Dedifferentiated amniotic fluid mesenchymal stem cell (primary cell): ENCODE measurements at regions not wholly inside any gene's neighbourhood (a gene's known extent, or its start where the extent isn't known, plus 50 kb on each side); places are given as distances from the start of the nearest gene placed in this dataset.

Experiments used
- DNase-seq: peaks from one replicate; pipeline ENCODE4 v3.0.0-alpha.2; 2016; ENCODE audit errors: extremely low spot score

DNA sequence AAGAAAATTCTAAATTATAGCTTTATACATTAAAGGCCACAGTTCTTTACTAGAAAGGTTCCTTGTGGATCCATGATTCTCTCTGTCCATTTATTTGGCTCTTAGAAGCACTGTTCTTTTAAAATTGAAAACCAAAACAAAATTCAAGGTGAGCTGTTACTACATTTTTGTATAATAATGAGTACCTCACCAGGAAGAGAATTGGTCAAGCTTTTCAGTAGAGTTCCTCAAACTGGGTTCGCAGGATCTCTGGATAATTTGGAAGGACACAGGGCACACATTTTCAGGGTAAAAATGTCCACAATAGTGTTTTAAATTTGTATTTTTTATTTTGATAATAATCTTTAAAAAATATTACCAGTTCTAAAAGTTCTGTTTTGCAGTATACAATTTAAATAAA, 93.0 kb downstream of the PPP1R3A start:
- no peak for DNase-seq

DNA sequence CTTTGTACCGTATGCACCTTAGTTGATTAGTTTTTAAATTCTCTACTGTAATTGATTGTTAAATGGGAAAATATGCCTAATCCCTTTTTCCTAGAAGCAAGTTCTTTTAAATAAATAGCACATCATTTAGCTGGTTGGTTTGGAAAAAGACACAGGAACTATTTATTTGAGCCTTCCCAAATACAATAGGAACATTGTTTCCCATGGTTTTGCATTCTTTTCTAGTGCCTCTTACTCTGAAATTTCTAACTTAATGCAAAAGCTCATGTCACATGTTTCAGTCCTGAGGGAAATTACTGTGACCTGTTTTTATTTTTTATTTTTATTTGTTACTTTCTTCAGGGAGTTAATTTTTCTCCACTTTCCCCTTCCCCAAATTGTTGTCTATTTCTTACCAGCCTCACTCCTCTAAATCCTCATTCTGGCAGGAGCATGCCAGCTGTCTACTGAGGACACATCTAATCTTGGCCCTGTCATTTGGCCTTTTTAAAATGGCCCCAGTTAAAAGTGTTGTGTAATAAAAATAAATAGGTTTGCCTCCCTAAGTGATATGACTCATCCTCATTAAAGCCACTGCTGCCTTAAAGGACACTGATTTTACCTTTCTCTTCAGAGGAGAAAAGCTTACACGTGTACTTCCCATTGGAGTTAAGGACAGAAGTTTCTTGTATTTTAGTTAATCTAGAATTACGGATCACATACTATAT, 94.5 kb downstream of the PPP1R3A start:
- no peak for DNase-seq

DNA sequence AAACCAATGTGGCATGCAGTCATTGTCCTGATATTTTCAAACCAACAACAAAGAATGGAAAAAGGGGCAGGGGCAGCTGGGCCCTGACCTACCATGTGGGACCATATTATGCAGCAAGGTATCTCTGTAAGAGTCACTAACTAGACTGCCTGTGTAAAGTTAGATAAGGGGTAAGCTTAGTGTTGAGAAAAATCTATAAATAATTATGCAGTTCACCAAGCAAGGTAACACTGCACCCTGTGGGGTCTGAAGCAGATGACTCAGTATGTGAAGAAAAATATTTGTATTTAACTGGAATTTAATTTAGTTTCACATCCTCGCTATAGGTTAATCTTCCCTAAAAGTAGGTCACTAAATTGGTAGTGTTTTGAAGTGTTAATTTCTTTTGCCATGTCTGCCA, 99.3 kb downstream of the PPP1R3A start:
- no peak for DNase-seq

DNA sequence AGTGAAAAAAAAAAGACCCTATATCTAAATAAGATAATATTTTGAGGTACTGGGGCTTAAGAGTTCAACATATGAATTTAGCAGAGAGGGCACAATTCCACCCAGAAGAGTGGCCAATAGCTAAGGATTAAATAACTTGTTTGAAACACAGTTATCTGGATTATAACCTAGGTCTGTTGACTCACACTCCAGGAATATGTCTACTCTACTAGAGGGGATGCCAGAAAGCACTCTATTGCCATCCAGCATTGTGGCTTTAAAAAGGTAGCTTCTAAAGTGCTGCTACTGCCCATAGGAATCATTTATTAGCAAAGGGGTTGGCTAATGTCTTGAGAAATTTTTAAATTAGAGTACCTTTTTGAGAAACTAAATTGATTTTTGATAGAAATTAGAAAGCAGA, 102.2 kb downstream of the PPP1R3A start:
- DNase-seq, result no peak

DNA sequence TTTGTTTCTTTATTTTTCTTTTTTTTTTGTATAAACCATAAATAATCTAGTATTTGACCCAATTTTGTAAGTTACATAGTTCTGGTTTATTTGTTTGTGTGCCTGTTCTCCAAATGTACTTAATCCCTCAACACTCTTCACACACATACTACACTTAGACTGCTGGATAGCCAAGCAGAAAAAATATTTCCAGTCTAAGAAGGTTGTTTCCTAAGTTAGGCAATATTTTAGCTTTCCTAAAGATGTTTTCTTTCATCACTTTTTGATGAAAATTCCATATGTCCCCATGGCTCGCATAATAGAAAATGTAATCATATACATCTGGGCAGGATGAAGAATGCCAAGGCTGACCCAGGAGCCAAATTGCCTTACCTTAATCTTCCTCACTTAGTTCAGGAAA, 105.3 kb downstream of the PPP1R3A start:
- no peak for DNase-seq

DNA sequence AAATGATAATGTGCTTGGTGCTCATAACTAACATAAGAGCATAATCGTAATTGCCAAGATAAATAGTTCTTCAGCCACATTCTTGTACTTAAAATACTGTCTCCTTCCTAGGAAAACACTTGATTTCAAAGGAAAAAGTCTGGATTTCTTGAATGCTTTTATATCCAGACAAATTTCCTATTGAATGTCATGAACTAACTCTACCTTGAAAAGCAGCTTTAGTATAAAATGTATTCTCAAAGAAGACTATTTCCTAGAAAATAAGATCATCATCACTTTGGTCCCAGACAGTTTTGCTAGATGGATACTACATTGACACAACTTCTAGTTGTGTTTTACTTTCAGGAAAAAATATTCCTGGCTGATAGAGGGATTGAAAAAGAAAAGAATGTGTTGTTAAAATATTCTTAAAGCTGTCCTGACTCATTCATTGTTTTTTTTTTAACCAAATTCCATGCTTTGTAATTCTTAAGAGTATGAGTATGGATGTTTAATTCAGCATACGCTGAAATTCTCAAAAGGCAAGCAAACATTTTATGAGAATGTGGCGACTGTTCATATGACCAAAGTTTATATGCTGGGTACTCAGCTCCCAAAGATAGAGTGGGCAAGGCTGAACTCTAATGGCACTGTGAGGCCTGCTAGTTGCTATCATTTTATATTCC, 106.1 kb downstream of the PPP1R3A start:
- DNase-seq, result no peak

DNA sequence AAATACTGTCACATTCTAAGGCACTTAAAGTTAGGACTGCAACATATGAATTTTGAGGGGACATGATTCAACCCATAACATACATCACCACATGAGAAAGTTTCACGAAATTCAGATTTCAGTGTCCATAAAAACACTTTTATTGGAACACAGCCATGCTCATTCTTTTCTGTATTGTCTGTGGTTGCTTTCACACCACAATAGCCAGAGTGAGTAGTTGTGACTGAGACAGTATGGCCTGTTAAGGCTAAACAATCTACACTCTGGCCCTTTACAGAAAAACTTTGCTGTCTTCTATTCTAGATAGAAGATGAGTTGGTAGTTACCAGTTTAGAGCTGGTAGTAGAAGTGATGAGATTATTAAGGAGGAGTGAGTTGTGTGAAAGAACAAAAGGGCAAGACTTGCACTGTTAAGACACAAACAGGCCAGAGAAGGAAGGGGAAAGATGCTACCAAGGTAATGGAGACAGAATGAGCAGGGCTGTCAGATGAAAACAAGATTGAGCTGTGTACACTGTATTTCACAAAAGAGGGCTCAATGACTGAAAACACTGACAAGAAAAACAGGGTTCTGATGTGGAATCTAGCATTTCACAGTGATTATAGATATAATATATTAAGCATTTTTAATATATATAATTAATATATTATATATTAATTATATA, 108.6 kb downstream of the PPP1R3A start:
- no peak for DNase-seq

DNA sequence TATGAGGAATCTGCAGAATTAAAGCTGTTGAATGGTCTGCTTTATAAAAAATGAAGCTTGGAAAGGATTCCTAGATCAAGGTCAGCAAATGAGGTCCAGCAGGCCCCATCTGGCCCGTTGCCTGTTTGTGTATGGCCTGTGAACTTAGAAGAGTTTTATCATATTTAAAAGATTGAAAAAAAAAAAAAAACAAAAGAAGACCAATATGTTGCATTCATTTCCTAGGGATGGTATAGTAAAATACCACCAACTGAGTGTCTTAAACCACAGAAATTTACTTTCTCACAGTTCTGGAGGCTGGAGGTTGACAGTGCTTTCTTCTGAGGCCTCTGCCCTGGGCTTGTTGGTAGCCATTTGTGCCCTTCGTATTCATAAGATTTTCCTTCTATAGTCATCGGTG, 109.2 kb downstream of the PPP1R3A start:
- DNase-seq, result no peak

DNA sequence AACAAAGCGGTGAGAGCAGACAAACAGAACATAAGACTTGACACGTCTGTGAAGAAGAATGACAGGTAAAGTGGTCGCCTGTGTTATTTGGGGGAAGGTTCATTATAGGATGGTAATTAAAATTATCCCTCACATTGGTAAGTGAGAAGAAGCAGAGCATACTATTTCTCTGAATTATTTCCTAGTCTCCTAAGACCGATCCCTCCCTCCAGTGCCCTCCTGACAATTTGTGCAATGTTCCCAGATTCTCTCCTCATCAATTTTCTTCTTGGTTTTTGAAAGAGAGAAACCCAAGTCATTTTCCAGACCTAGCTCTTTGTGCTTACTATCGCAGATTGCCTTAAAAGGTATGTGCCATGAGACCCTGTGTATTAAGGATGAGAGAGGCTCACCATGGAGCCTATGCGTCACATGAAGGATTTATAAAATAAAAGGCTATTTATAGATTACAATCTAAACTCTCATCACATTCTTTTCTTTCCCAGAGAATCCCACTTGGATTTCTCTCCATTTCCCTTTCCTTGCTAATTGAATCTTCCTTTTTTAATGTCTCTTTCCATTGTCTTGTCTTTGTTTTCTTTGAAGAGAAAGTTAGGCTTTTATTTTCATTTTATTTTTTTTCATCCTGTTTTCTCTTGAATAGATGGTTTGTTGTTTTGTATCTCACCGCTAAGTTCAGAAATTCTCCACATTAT, 112.0 kb downstream of the PPP1R3A start:
- no peak for DNase-seq

DNA sequence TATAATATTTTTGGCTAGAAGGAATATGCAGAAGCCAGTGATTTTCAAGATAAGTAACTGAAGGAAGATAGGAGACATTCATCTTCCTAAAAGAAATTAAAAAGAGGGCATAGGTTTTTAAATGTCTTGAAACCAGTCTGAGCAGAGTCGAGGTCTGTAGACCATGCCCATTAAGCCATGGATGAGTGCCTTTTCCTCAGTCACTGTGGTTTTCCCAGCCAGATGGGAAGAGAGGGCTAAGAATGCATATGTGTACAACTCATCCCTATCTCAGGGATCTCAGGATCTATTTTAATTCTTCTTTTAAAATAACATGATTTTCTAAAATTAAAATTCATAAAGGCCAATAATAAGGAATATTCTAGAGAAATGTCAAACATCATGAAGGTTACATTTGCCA, 112.8 kb downstream of the PPP1R3A start:
- no peak for DNase-seq

DNA sequence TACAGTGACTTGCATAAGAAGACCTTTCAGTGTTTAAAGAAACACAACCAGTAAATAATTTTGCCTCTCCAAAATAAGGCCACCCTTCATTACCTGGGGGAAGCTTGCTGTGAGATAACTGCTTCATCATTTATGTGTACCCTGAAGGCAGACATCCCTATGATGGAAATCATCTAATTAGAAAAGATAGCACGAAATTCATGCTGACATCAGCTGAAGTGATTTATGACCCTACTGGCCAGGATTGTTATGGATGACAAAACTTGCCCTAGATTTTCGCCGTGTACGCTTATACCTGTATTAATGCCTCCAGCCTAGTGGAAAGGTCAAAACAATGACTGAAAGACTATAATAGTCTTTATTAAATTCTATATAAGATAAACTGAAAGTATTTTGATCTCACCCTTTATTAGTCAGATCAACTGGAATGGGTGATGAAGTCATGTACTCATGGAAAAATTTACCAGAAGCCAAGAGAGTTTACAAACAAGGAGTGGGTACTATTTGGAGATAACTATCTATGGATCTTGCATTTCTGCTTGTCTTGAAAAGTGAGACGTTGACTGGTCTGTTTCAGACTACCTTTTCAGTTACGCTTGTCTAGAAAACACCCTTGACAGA, 114.2 kb downstream of the PPP1R3A start:
- DNase-seq, result no peak

DNA sequence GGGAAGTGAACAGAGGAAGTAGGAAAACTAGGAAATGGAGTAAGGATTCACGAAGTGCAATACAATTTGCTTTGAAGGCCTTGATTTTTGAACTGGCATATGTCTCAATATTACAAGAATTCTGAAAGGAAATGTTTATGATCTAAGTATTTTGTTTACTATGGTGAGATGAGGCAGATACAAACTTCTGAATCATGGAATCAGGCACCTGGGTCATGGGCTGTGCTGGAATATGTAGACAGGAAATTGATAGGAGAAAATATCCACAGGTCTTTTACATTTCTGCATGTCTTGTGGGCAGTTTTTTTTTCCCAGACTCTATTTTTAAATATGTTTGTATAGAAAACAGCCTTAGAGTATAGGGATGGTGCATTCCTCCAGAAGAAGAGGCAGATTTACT, 117.1 kb downstream of the PPP1R3A start:
- DNase-seq, result no peak

DNA sequence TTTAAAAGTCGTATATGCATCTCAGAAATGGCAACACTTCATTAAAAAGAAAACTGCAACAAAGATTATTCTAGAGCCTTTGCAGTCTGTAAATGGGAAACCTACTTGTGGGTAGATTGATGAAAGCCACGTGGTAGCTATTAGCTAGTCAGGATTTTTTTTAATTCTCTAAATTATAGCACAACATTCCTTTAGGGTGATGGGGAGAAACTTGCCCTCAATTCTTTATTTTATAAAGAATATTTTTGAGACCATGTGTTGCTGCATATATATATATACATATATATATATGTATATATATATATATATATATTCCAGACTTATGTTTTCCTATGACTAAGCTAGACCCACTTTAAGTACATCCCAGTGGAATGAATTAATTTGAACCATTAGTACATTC, 118.0 kb downstream of the PPP1R3A start:
- DNase-seq, result no peak

DNA sequence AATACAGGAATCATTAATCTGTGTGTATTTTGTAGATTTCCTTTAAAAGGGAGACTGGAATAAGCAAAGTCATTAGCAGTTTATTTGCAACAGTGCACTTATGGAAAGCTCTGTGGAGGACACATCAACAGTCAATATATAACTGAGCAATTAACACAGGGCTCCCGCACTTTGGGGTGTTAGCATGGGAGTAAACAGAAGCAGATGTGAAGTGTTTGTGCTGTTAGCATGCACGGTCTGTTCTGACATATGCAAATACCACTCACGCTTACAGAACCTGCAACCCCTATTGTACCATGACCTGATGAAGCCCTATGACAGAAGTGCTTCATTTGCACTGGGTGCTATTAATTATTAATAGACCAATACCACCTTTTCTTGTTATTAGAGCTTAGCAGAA, 118.9 kb downstream of the PPP1R3A start:
- DNase-seq, result no peak

DNA sequence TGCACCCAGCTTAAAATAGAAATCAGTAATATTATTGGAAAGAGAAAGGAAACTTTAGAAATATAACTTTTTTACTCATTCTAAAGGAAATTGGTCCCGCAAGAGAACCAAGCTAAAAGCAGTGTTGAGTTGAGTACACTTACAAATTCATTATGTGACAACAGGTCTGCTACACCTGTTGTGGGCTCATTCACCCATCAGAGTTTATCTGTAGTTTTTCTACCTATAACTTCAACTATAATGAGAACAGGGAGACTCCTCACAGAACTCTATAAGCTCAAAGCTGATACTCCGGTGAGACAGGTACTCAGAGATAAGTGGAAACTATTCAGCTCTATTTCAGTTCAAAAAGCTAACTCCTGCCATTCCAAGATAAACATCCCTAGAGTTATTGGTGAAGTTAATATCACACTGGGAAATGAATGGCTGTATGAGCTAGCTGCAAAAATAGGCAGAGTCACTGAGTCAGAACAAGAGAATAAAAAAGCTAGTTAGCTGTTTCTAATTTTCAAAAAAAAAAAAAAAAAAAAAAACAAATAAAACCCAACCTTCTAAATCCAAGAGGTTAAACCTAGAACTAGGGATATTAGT, 121.3 kb downstream of the PPP1R3A start:
- DNase-seq, result no peak

DNA sequence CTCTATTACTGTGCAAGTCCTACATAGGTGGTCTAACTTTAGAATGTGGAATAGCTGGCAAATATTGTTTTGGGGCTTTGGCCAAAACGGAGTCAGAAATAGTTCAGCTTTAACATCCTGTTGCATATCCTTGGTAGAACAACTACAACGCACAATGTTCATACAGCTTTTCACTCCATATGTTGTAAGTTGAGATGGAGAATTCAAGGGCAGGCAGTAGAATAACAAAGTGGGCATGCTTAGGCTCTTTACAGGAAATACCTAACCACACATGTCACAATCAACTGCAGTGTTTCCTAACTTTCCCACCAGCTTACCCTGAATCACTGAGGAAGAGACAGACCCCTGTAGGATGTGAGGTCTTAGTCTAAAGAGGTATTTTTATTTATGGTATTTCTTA, 122.3 kb downstream of the PPP1R3A start:
- peak; percentile 80 for DNase-seq

DNA sequence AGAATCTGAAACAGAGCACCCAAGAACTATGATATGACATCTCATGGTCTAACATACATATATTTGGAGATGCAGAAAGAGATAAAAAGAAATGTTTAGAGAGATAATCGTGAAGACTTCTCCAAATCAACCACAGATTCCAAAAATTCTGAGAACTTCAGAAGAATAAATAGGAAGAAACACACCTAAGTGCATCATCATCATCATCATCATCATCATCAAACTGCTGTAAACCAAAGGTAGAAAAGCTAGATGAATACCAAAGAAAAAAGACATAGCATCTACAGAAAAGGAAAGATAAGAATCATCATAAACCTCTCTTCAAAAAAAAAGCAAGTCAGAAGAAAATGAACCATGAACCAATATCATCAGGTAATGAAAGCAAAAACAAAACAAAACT, 124.2 kb downstream of the PPP1R3A start:
- DNase-seq, result no peak

DNA sequence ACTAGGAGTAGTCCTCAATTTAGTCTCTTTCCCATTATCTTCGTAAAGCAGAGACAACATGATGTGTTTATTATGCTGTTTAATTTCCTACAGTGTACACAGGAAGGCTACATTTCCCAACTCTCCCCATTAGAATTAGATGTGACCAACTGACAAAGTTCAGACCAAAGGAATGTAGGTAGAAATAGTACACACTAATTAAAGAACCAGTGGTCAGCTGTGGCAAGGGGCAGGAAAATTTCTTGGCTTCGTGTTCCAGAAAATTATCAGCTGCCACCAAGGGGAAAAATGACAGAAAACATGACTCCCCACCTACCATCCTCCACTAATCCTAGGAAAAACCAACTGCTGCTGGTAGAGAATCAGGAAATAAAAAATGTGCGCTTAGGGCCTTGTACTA, 125.6 kb downstream of the PPP1R3A start:
- DNase-seq, result no peak

DNA sequence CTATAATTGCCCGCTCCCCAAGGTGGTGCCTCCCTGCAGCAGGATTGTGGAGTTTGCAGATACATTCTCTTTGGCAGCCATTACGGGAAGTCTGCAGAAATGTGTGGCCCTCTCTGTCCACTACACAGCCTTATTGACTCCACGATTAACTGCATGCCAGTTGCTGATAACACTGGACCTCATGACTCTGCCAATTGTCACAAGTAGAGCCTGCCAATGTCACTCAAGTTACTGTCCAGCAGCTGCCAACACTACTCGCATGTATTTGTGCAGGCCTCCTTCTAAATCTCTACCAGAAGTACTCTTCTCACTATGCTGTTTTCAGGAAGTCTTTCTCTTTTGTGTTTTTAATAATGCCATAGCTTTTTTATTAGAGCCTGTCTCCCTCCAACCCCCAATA, 128.8 kb downstream of the PPP1R3A start:
- DNase-seq, result no peak

DNA sequence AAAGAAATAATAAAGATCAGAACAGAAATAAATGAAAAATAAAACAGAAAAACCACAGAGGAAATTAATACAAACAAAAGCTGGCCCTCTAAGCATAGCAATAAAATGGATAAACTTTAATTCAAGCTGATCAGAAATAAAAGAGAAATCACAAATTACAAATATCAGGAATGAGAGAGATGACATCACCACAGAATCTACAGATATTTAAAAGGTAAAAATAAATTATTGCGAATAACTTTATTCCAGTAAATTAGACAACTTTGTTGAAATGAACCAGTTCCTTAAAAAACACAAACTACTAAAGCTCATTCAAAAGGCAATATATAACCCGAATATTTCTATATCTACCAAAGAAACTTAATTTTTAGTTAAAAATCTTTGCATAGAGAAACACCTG, 131.7 kb downstream of the PPP1R3A start:
- DNase-seq, result no peak

DNA sequence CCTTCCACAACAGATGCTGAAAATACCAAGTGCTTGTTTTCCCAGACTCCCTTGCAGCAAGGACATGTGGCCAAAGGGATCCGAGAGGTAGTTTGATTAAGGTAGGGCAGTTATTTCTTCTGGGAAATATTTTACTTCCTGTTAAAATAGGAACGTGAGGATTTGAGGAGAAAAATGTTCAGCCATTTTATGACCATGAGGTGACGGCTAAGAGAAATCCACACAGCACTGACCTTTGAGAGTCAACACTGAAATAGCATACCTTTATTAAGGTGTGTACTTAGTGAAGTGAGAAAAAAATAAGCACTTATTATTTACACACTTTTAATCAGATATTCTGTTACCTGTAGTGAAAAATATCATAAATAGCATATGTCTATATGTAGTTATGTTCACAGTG, 133.9 kb downstream of the PPP1R3A start:
- no peak for DNase-seq

DNA sequence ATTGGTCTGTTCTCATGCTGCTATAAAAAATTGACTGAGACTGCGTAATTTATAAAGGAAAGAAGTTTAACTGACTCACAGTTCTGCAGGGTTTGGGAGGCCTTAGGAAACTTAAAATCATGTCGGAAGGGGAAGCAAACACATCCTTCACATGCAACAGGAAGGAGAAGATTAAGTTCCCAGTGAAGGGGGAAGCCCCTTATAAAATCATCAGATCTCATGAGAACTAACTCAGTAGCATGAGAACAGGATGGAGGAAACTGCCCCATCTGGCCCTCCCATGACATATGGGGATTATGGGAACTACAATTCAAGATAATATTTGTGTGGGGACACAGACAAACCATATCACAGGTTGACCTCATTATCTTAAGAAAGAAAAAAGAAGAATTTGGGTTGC, 134.5 kb downstream of the PPP1R3A start:
- no peak for DNase-seq
